Peyer's patch (tissue), 4 donors: ENCODE measurements at regions not wholly inside any gene's neighbourhood (a gene's known extent, or its start where the extent isn't known, plus 50 kb on each side); places are given as distances from the start of the nearest gene placed in this dataset.

Experiments used
- CTCF ChIP-seq, 6 experiments: fragments of 450-650 bp in 4 of 6; fragments of 200-600 bp in 2 of 6; sonication (generic) in 1 of 6; IDR thresholded peaks; one replicate each; pipeline ENCODE4 v1.5.1; 2017 to 2019; ENCODE audit warnings: antibody characterized with exemption in 6 of 6, mild to moderate bottlenecking in 3 of 6, moderate library complexity in 1 of 6
- POLR2A ChIP-seq, 2 donors: fragments of 450-650 bp; IDR thresholded peaks; one replicate each; pipeline ENCODE4 v1.5.1; 2017; ENCODE audit warnings: antibody characterized with exemption in 2 of 2, mild to moderate bottlenecking in 2 of 2, moderate library complexity in 2 of 2

GRCh38 chr6:167735084-167735950 is 91.4 kb upstream of the AFDN start:
- TF ChIP-seq CTCF (IDR thresholded peaks at IDR 0.05) (no peak), POLR2A (IDR thresholded peaks at IDR 0.05) (no peak)
